HCT116 (cell line): ENCODE measurements at regions not wholly inside any gene's neighbourhood (a gene's known extent, or its start where the extent isn't known, plus 50 kb on each side); places are given as distances from the start of the nearest gene placed in this dataset.

Experiments used
- ATAC-seq: fragments of 200-7000 bp; cut with Tn5 transposase; 2 replicates; pipeline ENCODE4 v1.9.1; 2020; ENCODE audit warnings: mild to moderate bottlenecking, moderate library complexity
- BruUV-seq: library from RNA; stranded (reverse); fragments of 400-500 nt; replicated peaks from 2 replicates; lab custom pipeline; 2021; lab: Mats Ljungman, UMichigan
- CTCF ChIA-PET: fragments of 300-600 bp; sonication (Branson Sonifier 250); formaldehyde crosslinking; loops from one replicate; lab custom pipeline; 2021; ENCODE audit warnings: antibody characterized with exemption; lab: Charles Lee
- POLR2A ChIA-PET: fragments of 300-600, 350-600 bp; sonication (Branson Sonifier 250); formaldehyde crosslinking; loops from one replicate; lab custom pipeline; 2021; ENCODE audit warnings: antibody characterized with exemption; lab: Charles Lee
- RAD21 ChIA-PET, 2 experiments: fragments of 300-600 bp; sonication (Branson Sonifier 250); formaldehyde crosslinking; loops; one replicate each; lab custom pipeline; 2023; ENCODE audit warnings: low total read pairs in 2 of 2; ENCODE audit not compliant: uncharacterized antibody in 2 of 2, unreplicated experiment in 2 of 2, low non-redundant PET in 1 of 2; lab: Charles Lee
- DNase-seq: peaks from one replicate; pipeline ENCODE4 v3.0.0-alpha.2; 2010; ENCODE audit warnings: low read depth, low spot score
- H2AFZ ChIP-seq: fragments of 200-600 bp; shearing (Covaris generic), sonication (generic); 2 replicates; pipeline ENCODE4 v1.6.1; 2017; ENCODE audit warnings: low read depth, mixed run types, mixed read lengths, antibody characterized with exemption, low read length; ENCODE audit not compliant: poor library complexity, severe bottlenecking
- H3K27ac ChIP-seq: 2 replicates; pipeline ENCODE4 v1.5.1; 2012; ENCODE audit warnings: low read depth, low read length
- H3K27me3 ChIP-seq: fragments of 200-600 bp; sonication (generic); 2 replicates; pipeline ENCODE4 v1.6.1; 2016; ENCODE audit warnings: mixed run types, low read length, mixed read lengths; ENCODE audit not compliant: insufficient read depth
- H3K36me3 ChIP-seq, 2 experiments: fragments of 200-500 bp in 1 of 2; fragments of 200-600 bp in 1 of 2; sonication (Bioruptor generic) in 1 of 2; sonication (generic) in 1 of 2; 2 replicates each; pipeline versions ENCODE4 v1.5.1 to v1.6.1; 2014 to 2016; ENCODE audit warnings: low read length in 2 of 2, inconsistent platforms in 1 of 2, mixed read lengths in 1 of 2, mixed run types in 1 of 2; ENCODE audit not compliant: insufficient read depth in 2 of 2, control insufficient read depth in 1 of 2
- H3K4me1 ChIP-seq, 2 experiments: fragments of 200-600 bp in 1 of 2; sonication (generic) in 1 of 2; 2 replicates each; pipeline versions ENCODE4 v1.5.1 to v1.6.1; 2012 to 2017; ENCODE audit warnings: low read length in 2 of 2, inconsistent platforms in 1 of 2, mild to moderate bottlenecking in 1 of 2, mixed read lengths in 1 of 2, mixed run types in 1 of 2, moderate library complexity in 1 of 2; ENCODE audit not compliant: insufficient read depth in 2 of 2, control insufficient read depth in 1 of 2
- H3K4me2 ChIP-seq: fragments of 200-600 bp; sonication (generic); 2 replicates; pipeline ENCODE4 v1.6.1; 2017; ENCODE audit warnings: mixed run types, low read length, mixed read lengths
- H3K4me3 ChIP-seq, 2 experiments: fragments of 200-600 bp in 1 of 2; sonication (generic) in 1 of 2; replicated peaks in 1 of 2; 2 replicates each; pipeline ENCODE4 v1.5.1; 2011 to 2016; ENCODE audit warnings: low read length in 2 of 2, control low read depth in 1 of 2, low read depth in 1 of 2, mild to moderate bottlenecking in 1 of 2, mixed read lengths in 1 of 2, mixed run types in 1 of 2
- H3K79me2 ChIP-seq: fragments of 200-600 bp; sonication (generic); 2 replicates; pipeline ENCODE4 v1.6.1; 2017; ENCODE audit warnings: mild to moderate bottlenecking, mixed run types, low read length, moderate library complexity, mixed read lengths; ENCODE audit not compliant: insufficient read depth
- H3K9ac ChIP-seq: fragments of 200-600 bp; sonication (generic); 2 replicates; pipeline ENCODE4 v1.6.1; 2016; ENCODE audit warnings: low read length, mixed read lengths
- H3K9me2 ChIP-seq: fragments of 200-600 bp; sonication (generic), shearing (Covaris generic); 2 replicates; pipeline ENCODE4 v1.6.1; 2017; ENCODE audit warnings: mixed run types, mild to moderate bottlenecking, moderate library complexity; ENCODE audit not compliant: insufficient read depth
- H3K9me3 ChIP-seq, 2 experiments: fragments of 200-500 bp in 1 of 2; fragments of 200-600 bp in 1 of 2; sonication (Bioruptor generic) in 1 of 2; sonication (generic) in 1 of 2; 2 replicates each; pipeline ENCODE4 v1.6.1; 2014 to 2017; ENCODE audit warnings: low read length in 2 of 2, mixed read lengths in 2 of 2, inconsistent platforms in 1 of 2, low read depth in 1 of 2, mild to moderate bottlenecking in 1 of 2, mixed run types in 1 of 2, moderate library complexity in 1 of 2; ENCODE audit not compliant: control insufficient read depth in 1 of 2, insufficient read depth in 1 of 2
- H4K20me1 ChIP-seq: fragments of 200-600 bp; sonication (generic), shearing (Covaris generic); 2 replicates; pipeline ENCODE4 v1.6.1; 2017; ENCODE audit warnings: mixed run types, mild to moderate bottlenecking, moderate library complexity; ENCODE audit not compliant: insufficient read depth
- EGR1 ChIP-seq: IDR thresholded peaks from 2 replicates; pipeline ENCODE4 v1.6.1; 2012; ENCODE audit warnings: low read depth
- ELF1 ChIP-seq: IDR thresholded peaks from 2 replicates; pipeline ENCODE4 v1.6.1; 2012; ENCODE audit warnings: low read depth, borderline replicate concordance
- EZH2 ChIP-seq: fragments of 200-600 bp; sonication (generic); IDR thresholded peaks from 2 replicates; pipeline ENCODE4 v1.6.1; 2017; ENCODE audit warnings: antibody characterized with exemption, mixed run types
- FOSL1 ChIP-seq: IDR thresholded peaks from 2 replicates; pipeline ENCODE4 v1.6.1; 2012; ENCODE audit warnings: low read depth
- JUND ChIP-seq: IDR thresholded peaks from 2 replicates; pipeline ENCODE4 v1.6.1; 2012
- POLR2AphosphoS5 ChIP-seq: IDR thresholded peaks from 2 replicates; pipeline ENCODE4 v1.6.1; 2011; ENCODE audit warnings: mild to moderate bottlenecking, low read depth, low read length, moderate library complexity
- RAD21 ChIP-seq: IDR thresholded peaks from 2 replicates; pipeline ENCODE4 v1.6.1; 2012; ENCODE audit warnings: low read depth, mild to moderate bottlenecking
- SP1 ChIP-seq: IDR thresholded peaks from 2 replicates; pipeline ENCODE4 v1.6.1; 2012; ENCODE audit warnings: low read depth
- ZFX ChIP-seq: fragments of 450-650 bp; IDR thresholded peaks from 2 replicates; pipeline ENCODE4 v1.6.1; 2017
- intact Hi-C: fragments of 100-400 bp; cut with micrococcal nuclease; formaldehyde crosslinking; loops from 2 replicates; pipeline ENCODE4 v1.10.0; 2022
- TF ChIP-seq, protein P1 (sequence below): IDR thresholded peaks from 2 replicates; pipeline ENCODE4 v1.6.1; 2012
- TF ChIP-seq, protein P2 (sequence below), 3 experiments: fragments of 200-600 bp in 1 of 3; sonication (generic) in 1 of 3; IDR thresholded peaks in 2 of 3; conservative IDR thresholded peaks in 1 of 3; 2 replicates each; pipeline ENCODE4 v1.5.1; 2012 to 2017; ENCODE audit warnings: low read depth in 2 of 3, low read length in 2 of 3, antibody characterized with exemption in 1 of 3, borderline replicate concordance in 1 of 3, control low read depth in 1 of 3, mild to moderate bottlenecking in 1 of 3, mixed read lengths in 1 of 3, mixed run types in 1 of 3, moderate library complexity in 1 of 3; ENCODE audit not compliant: insufficient read depth in 1 of 3
- TF ChIP-seq, protein P3 (sequence below): IDR thresholded peaks from 2 replicates; pipeline ENCODE4 v1.6.1; 2012; ENCODE audit warnings: low read depth
- TF ChIP-seq, protein P4 (sequence below): IDR thresholded peaks from 2 replicates; pipeline ENCODE4 v1.6.1; 2012
- TF ChIP-seq, protein P5 (sequence below): IDR thresholded peaks from 2 replicates; pipeline ENCODE4 v1.6.1; 2011; ENCODE audit warnings: mild to moderate bottlenecking, low read length, moderate library complexity; ENCODE audit not compliant: insufficient replicate concordance; ENCODE audit errors: extremely low read depth

DNA sequence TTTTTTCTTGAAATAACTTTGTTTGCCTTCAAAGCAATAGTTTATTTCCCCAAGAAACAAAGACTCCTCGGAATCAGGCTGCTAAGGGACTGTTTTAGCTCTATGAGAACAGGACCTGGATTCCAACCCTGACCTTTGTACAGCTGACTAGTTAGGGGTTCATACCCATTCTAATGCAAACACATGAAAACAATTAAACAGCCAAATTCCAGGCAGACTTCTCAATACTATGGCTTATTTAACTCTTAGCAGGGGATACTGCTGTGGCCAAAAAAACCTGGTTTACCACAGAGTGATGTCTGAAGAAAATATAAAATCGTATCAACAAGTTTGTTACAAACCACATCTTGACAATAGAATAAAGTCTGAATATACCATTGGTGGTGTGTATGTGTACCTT is 129.6 kb upstream of the INTU start:
- no peaks in the 10 kb centered on the region for H3K79me2 ChIP-seq
- H3K4me1 ChIP-seq = no peaks in the 10 kb centered on the region
- intact Hi-C loops = no loop called here
- BruUV-seq = no TSS peak
- no peak overlapping the region for H3K4me2 ChIP-seq
- H3K4me3 ChIP-seq = no peak overlapping the region
- ChIA-PET RAD21 (no interaction called here), POLR2A (no interaction called here), CTCF (no interaction called here)
- ATAC-seq (no peak), DNase-seq (no peak)
- no peaks in the 10 kb centered on the region; the same call in 1 of the 2 replicates for H3K9me2 ChIP-seq
- no peak overlapping the region for H3K9ac ChIP-seq
- H4K20me1 ChIP-seq = no peaks in the 10 kb centered on the region
- H3K27ac ChIP-seq = no peak overlapping the region
- no peak overlapping the region for H2AFZ ChIP-seq
- no peaks in the 10 kb centered on the region for H3K36me3 ChIP-seq
- H3K27me3 ChIP-seq = no peaks in the 10 kb centered on the region
- no peak for TF ChIP-seq EZH2
- TF ChIP-seq FOSL1 = no peak
- TF ChIP-seq EGR1 = no peak
- TF ChIP-seq, protein P1, sequence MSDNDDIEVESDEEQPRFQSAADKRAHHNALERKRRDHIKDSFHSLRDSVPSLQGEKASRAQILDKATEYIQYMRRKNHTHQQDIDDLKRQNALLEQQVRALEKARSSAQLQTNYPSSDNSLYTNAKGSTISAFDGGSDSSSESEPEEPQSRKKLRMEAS = no peak
- no peak for TF ChIP-seq SP1
- TF ChIP-seq POLR2AphosphoS5 = no peak
- no peak for TF ChIP-seq ELF1
- TF ChIP-seq, all 23 proteins: peak for 0
- H3K9me3 ChIP-seq = no peaks in the 10 kb centered on the region

DNA sequence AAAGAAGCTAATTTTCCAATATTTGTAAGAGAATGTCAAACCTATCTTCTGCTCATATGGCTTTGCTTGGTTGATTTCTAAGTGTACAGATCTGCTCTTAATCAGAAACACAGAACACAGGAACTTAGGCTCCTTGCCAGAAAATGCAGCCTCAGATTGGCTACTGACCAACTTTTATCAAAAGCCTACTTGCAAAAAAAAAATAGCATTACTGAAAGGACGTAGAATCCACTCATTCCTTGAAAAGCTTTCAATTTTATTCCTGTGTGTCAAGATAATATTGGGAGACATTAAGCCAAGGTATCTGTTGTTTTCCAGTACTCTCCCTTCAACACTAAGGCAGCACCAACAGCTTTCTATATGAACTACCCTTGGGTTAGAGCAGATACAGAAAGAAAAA is 127.6 kb upstream of the INTU start:
- Histone ChIP-seq H3K9me2 (no peaks in the 10 kb centered on the region; the same call in 1 of the 2 replicates), H3K9ac (no peak overlapping the region), H3K4me3 (no peak overlapping the region), H3K27ac (no peak overlapping the region), H3K4me2 (no peak overlapping the region), H3K36me3 (no peaks in the 10 kb centered on the region), H3K9me3 (no peaks in the 10 kb centered on the region), H4K20me1 (no peaks in the 10 kb centered on the region), H3K27me3 (no peaks in the 10 kb centered on the region), H2AFZ (no peak overlapping the region), H3K79me2 (no peaks in the 10 kb centered on the region), H3K4me1 (no peaks in the 10 kb centered on the region)
- BruUV-seq = no TSS peak
- ChIA-PET CTCF (no interaction called here), POLR2A (no interaction called here), RAD21 (no interaction called here)
- intact Hi-C loops = no loop called here
- DNase-seq (no peak), ATAC-seq (no peak)
- TF ChIP-seq, protein P2, sequence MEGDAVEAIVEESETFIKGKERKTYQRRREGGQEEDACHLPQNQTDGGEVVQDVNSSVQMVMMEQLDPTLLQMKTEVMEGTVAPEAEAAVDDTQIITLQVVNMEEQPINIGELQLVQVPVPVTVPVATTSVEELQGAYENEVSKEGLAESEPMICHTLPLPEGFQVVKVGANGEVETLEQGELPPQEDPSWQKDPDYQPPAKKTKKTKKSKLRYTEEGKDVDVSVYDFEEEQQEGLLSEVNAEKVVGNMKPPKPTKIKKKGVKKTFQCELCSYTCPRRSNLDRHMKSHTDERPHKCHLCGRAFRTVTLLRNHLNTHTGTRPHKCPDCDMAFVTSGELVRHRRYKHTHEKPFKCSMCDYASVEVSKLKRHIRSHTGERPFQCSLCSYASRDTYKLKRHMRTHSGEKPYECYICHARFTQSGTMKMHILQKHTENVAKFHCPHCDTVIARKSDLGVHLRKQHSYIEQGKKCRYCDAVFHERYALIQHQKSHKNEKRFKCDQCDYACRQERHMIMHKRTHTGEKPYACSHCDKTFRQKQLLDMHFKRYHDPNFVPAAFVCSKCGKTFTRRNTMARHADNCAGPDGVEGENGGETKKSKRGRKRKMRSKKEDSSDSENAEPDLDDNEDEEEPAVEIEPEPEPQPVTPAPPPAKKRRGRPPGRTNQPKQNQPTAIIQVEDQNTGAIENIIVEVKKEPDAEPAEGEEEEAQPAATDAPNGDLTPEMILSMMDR (IDR thresholded peaks at IDR 0.05 in 2 of 3, conservative IDR thresholded peaks at IDR 0.05 in 1 of 3; ENCODE audit: borderline replicate concordance in 1 of 3, insufficient read depth in 1 of 3, low read depth in 2 of 3, low read length in 2 of 3) = no peak
- TF ChIP-seq ZFX = no peak
- TF ChIP-seq, protein P3, sequence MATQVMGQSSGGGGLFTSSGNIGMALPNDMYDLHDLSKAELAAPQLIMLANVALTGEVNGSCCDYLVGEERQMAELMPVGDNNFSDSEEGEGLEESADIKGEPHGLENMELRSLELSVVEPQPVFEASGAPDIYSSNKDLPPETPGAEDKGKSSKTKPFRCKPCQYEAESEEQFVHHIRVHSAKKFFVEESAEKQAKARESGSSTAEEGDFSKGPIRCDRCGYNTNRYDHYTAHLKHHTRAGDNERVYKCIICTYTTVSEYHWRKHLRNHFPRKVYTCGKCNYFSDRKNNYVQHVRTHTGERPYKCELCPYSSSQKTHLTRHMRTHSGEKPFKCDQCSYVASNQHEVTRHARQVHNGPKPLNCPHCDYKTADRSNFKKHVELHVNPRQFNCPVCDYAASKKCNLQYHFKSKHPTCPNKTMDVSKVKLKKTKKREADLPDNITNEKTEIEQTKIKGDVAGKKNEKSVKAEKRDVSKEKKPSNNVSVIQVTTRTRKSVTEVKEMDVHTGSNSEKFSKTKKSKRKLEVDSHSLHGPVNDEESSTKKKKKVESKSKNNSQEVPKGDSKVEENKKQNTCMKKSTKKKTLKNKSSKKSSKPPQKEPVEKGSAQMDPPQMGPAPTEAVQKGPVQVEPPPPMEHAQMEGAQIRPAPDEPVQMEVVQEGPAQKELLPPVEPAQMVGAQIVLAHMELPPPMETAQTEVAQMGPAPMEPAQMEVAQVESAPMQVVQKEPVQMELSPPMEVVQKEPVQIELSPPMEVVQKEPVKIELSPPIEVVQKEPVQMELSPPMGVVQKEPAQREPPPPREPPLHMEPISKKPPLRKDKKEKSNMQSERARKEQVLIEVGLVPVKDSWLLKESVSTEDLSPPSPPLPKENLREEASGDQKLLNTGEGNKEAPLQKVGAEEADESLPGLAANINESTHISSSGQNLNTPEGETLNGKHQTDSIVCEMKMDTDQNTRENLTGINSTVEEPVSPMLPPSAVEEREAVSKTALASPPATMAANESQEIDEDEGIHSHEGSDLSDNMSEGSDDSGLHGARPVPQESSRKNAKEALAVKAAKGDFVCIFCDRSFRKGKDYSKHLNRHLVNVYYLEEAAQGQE = no peak
- TF ChIP-seq JUND = no peak
- TF ChIP-seq, protein P4, sequence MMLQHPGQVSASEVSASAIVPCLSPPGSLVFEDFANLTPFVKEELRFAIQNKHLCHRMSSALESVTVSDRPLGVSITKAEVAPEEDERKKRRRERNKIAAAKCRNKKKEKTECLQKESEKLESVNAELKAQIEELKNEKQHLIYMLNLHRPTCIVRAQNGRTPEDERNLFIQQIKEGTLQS = no peak
- TF ChIP-seq RAD21 = no peak
- no peak for TF ChIP-seq EGR1
- TF ChIP-seq, protein P5, sequence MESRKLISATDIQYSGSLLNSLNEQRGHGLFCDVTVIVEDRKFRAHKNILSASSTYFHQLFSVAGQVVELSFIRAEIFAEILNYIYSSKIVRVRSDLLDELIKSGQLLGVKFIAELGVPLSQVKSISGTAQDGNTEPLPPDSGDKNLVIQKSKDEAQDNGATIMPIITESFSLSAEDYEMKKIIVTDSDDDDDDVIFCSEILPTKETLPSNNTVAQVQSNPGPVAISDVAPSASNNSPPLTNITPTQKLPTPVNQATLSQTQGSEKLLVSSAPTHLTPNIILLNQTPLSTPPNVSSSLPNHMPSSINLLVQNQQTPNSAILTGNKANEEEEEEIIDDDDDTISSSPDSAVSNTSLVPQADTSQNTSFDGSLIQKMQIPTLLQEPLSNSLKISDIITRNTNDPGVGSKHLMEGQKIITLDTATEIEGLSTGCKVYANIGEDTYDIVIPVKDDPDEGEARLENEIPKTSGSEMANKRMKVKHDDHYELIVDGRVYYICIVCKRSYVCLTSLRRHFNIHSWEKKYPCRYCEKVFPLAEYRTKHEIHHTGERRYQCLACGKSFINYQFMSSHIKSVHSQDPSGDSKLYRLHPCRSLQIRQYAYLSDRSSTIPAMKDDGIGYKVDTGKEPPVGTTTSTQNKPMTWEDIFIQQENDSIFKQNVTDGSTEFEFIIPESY = no peak
